Body of pancreas (tissue), 4 donors: ENCODE measurements at regions not wholly inside any gene's neighbourhood (a gene's known extent, or its start where the extent isn't known, plus 50 kb on each side); places are given as distances from the start of the nearest gene placed in this dataset.

Experiments used
- ATAC-seq: fragments of 150-250 bp; one replicate; pipeline ENCODE4 v1.9.1; 2016
- DNase-seq, 4 donors: peaks; one replicate each; pipeline ENCODE4 v3.0.0-alpha.2; 2019
- H3K27ac ChIP-seq, 4 donors: fragments of 200-600 bp; sonication (generic); 1 replicate in 3 of 4; 2 replicates in 1 of 4; pipeline versions ENCODE4 v1.5.1 to v1.6.1; 2016 to 2019; ENCODE audit warnings: mild to moderate bottlenecking in 1 of 4, mixed read lengths in 1 of 4, moderate library complexity in 1 of 4
- H3K27me3 ChIP-seq, 2 donors: fragments of 200-600 bp; sonication (generic); one replicate each; pipeline ENCODE4 v1.6.0; 2016; ENCODE audit warnings: mild to moderate bottlenecking in 1 of 2
- H3K36me3 ChIP-seq, 2 donors: fragments of 200-600 bp; sonication (generic); replicated peaks in 1 of 2; 2 replicates each; pipeline ENCODE4 v1.5.1; 2016; ENCODE audit warnings: low read depth in 2 of 2; ENCODE audit not compliant: insufficient read depth in 1 of 2
- H3K4me1 ChIP-seq: fragments of 200-600 bp; sonication (generic); one replicate; pipeline ENCODE4 v1.6.0; 2016
- H3K4me3 ChIP-seq, 2 donors: fragments of 200-600 bp; sonication (generic); 1 replicate in 1 of 2; 2 replicates in 1 of 2; pipeline ENCODE4 v1.5.1; 2016 to 2019
- H3K9me3 ChIP-seq, 3 donors: fragments of 200-600 bp; sonication (generic); 1 replicate in 2 of 3; 2 replicates in 1 of 3; pipeline ENCODE4 v1.5.1; 2016
- POLR2A ChIP-seq, 3 donors: fragments of 450-650 bp; IDR thresholded peaks; one replicate each; pipeline ENCODE4 v1.6.1; 2016; ENCODE audit warnings: antibody characterized with exemption in 3 of 3, mild to moderate bottlenecking in 2 of 3
- WGBS, 2 donors: methylation state at CpG; one replicate each; pipeline ENCODE4 v1.1.5; 2017; 5-methylcytosine and 5-hydroxymethylcytosine counted together
- intact Hi-C: fragments of 100-400 bp; cut with DNase I; formaldehyde crosslinking; loops from one replicate; pipeline ENCODE4 v1.15.1; 2023
- TF ChIP-seq, protein P1 (sequence below), 7 experiments: fragments of 450-650 bp in 4 of 7; fragments of 200-600 bp in 3 of 7; sonication (generic) in 3 of 7; IDR thresholded peaks; one replicate each; pipeline ENCODE4 v1.5.1; 2016 to 2019; ENCODE audit warnings: antibody characterized with exemption in 7 of 7

GRCh38 chr16:86823888-86824671 lies 245.7 kb downstream of the FOXL1 start:
- H3K4me3 ChIP-seq, result no peak overlapping the region
- TF ChIP-seq POLR2A (IDR thresholded peaks at IDR 0.05), result no peak
- TF ChIP-seq, protein P1, sequence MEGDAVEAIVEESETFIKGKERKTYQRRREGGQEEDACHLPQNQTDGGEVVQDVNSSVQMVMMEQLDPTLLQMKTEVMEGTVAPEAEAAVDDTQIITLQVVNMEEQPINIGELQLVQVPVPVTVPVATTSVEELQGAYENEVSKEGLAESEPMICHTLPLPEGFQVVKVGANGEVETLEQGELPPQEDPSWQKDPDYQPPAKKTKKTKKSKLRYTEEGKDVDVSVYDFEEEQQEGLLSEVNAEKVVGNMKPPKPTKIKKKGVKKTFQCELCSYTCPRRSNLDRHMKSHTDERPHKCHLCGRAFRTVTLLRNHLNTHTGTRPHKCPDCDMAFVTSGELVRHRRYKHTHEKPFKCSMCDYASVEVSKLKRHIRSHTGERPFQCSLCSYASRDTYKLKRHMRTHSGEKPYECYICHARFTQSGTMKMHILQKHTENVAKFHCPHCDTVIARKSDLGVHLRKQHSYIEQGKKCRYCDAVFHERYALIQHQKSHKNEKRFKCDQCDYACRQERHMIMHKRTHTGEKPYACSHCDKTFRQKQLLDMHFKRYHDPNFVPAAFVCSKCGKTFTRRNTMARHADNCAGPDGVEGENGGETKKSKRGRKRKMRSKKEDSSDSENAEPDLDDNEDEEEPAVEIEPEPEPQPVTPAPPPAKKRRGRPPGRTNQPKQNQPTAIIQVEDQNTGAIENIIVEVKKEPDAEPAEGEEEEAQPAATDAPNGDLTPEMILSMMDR (IDR thresholded peaks at IDR 0.05), result no peak
- peaks cover 3% of the 10 kb centered on the region for H3K4me1 ChIP-seq
- H3K27ac ChIP-seq, result no peak overlapping the region
- no peaks in the 10 kb centered on the region for H3K36me3 ChIP-seq
- intact Hi-C loops, result no loop called here
- H3K9me3 ChIP-seq, result no peaks in the 10 kb centered on the region
- DNase-seq (no peak), ATAC-seq (no peak)
- WGBS, 2 donors, result 66 to 73% methylated on average over 18 to 22 of the region's 22 CpGs
- peaks cover 0 to 13% of the 10 kb centered on the region in 2 donors for H3K27me3 ChIP-seq

- ATAC-seq (no peak), DNase-seq (no peak)
- Histone ChIP-seq H3K4me3 (no peak overlapping the region), H3K27me3 (peaks cover 0 to 13% of the 10 kb centered on the region in 2 donors), H3K27ac (no peak overlapping the region), H3K9me3 (no peaks in the 10 kb centered on the region), H3K36me3 (no peaks in the 10 kb centered on the region), H3K4me1 (no peaks in the 10 kb centered on the region)
- WGBS, 2 donors, result 33 to 35% methylated on average over 12 to 18 of the region's 18 CpGs
- no peak for TF ChIP-seq POLR2A (IDR thresholded peaks at IDR 0.05)
- TF ChIP-seq, protein P1 (IDR thresholded peaks at IDR 0.05), result no peak
- intact Hi-C loops, result no loop called here
These were observed 246.5 kb downstream of the FOXL1 start for GRCh38 chr16:86824751-86825296.

DNA sequence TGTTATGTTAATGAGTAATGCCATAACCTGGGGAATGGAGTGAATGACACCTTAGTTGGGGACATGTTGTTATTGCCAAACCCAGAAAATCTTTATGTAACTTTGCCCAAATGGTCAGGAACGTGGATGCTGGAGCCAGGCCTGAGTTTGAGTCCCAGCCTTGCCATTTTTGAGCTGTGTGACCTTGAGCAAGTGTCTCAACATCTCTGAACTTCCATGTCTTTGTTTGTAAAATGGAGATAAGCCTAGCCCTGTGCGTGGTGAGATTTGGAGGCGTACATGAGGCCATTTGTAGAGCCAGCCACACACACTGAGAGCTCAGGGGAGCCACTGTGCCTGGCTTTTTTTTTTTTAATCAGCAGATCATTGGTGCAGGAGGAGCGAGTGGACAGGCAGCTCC lies 247.3 kb downstream of the FOXL1 start:
- Histone ChIP-seq H3K9me3 (no peaks in the 10 kb centered on the region), H3K4me1 (no peaks in the 10 kb centered on the region), H3K36me3 (no peaks in the 10 kb centered on the region), H3K4me3 (no peak overlapping the region), H3K27ac (no peak overlapping the region), H3K27me3 (peaks cover 0 to 6% of the 10 kb centered on the region in 2 donors)
- intact Hi-C loops, result no loop called here
- TF ChIP-seq, protein P1 (IDR thresholded peaks at IDR 0.05), result no peak
- no peak for DNase-seq
- no peak for ATAC-seq
- WGBS, 2 donors, result 41 to 51% methylated on average over 4 of the region's 4 CpGs

- intact Hi-C loops, result no loop called here
- no peak for DNase-seq
- Histone ChIP-seq H3K36me3 (no peaks in the 10 kb centered on the region), H3K4me3 (no peak overlapping the region), H3K9me3 (no peaks in the 10 kb centered on the region), H3K4me1 (no peaks in the 10 kb centered on the region), H3K27ac (no peak overlapping the region), H3K27me3 (peaks cover 0 to 4% of the 10 kb centered on the region in 2 donors)
- ATAC-seq, result no peak
- no peak for TF ChIP-seq POLR2A (IDR thresholded peaks at IDR 0.05)
- TF ChIP-seq, protein P1 (IDR thresholded peaks at IDR 0.05), result no peak
- 26 to 28% methylated on average over 14 of the region's 14 CpGs for WGBS, 2 donors
These were observed 248.6 kb downstream of the FOXL1 start for GRCh38 chr16:86826941-86827340.

DNA sequence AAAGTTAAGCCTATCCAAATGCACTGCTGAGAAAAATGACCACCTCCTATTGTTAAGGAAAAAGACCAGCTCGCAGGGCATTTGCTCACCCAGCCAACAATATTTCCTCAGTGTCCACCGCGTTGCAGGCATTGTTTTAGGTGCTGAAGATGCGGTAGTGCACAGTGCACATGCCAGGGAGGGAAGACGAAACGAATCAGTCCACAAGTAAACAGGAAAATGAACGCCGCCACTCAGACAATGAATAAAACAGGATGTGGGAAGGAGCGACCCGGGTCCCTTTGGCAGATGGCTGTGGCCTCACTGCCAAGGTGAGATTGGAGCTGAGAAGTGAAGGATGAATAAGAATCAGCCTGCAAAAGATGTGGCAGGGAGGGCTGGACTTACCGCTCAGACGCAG lies 249.2 kb downstream of the FOXL1 start:
- 26 to 28% methylated on average over 12 of the region's 12 CpGs for WGBS, 2 donors
- no peaks in the 10 kb centered on the region for H3K4me1 ChIP-seq
- H3K36me3 ChIP-seq, result no peaks in the 10 kb centered on the region
- intact Hi-C loops, result no loop called here
- DNase-seq, result no peak
- H3K27ac ChIP-seq, result no peak overlapping the region
- H3K9me3 ChIP-seq, result no peaks in the 10 kb centered on the region
- TF ChIP-seq, protein P1 (IDR thresholded peaks at IDR 0.05), result no peak
- no peak for TF ChIP-seq POLR2A (IDR thresholded peaks at IDR 0.05)
- H3K27me3 ChIP-seq, result peaks cover 0 to 4% of the 10 kb centered on the region in 2 donors
- ATAC-seq, result no peak
- no peak overlapping the region for H3K4me3 ChIP-seq
